ENCODE measurements at regions not wholly inside any gene's neighbourhood (a gene's known extent, or its start where the extent isn't known, plus 50 kb on each side); places are given as distances from the start of the nearest gene placed in this dataset.

GRCh38 chr4:178480105-178480504 lies 1037.9 kb upstream of the AGA start:
- Histone ChIP-seq H4K20me1 (ENCODE audit: insufficient read depth) (no peaks in the 10 kb centered on the region), H3K4me1 (ENCODE audit: low read depth, poor library complexity, severe bottlenecking) (no peaks in the 10 kb centered on the region), H3K36me3 (ENCODE audit: insufficient read depth) (no peaks in the 10 kb centered on the region), H3K4me2 (no peak overlapping the region), H3K4me3 (IDR thresholded peaks at IDR 0.05; ENCODE audit: insufficient read depth, low read depth, low read length) (no peak overlapping the region), H3K27me3 (ENCODE audit: insufficient read depth, low read depth) (no peaks in the 10 kb centered on the region), H3K27ac (no peak overlapping the region), H2AFZ (ENCODE audit: low read depth) (no peak overlapping the region), H3K9ac (no peak overlapping the region), H3K79me2 (ENCODE audit: insufficient read depth, low read depth) (no peaks in the 10 kb centered on the region)
- TF ChIP-seq, protein P1, sequence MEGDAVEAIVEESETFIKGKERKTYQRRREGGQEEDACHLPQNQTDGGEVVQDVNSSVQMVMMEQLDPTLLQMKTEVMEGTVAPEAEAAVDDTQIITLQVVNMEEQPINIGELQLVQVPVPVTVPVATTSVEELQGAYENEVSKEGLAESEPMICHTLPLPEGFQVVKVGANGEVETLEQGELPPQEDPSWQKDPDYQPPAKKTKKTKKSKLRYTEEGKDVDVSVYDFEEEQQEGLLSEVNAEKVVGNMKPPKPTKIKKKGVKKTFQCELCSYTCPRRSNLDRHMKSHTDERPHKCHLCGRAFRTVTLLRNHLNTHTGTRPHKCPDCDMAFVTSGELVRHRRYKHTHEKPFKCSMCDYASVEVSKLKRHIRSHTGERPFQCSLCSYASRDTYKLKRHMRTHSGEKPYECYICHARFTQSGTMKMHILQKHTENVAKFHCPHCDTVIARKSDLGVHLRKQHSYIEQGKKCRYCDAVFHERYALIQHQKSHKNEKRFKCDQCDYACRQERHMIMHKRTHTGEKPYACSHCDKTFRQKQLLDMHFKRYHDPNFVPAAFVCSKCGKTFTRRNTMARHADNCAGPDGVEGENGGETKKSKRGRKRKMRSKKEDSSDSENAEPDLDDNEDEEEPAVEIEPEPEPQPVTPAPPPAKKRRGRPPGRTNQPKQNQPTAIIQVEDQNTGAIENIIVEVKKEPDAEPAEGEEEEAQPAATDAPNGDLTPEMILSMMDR (conservative IDR thresholded peaks at IDR 0.05; ENCODE audit: low read depth, low read length): no peak

- Histone ChIP-seq H3K36me3 (ENCODE audit: insufficient read depth) (no peaks in the 10 kb centered on the region), H3K27me3 (ENCODE audit: insufficient read depth, low read depth) (no peaks in the 10 kb centered on the region), H4K20me1 (ENCODE audit: insufficient read depth) (no peaks in the 10 kb centered on the region), H3K79me2 (ENCODE audit: insufficient read depth, low read depth) (no peaks in the 10 kb centered on the region), H3K9ac (no peak overlapping the region), H3K4me3 (IDR thresholded peaks at IDR 0.05; ENCODE audit: insufficient read depth, low read depth, low read length) (no peak overlapping the region), H3K4me1 (ENCODE audit: low read depth, poor library complexity, severe bottlenecking) (no peaks in the 10 kb centered on the region), H2AFZ (ENCODE audit: low read depth) (no peak overlapping the region), H3K27ac (no peak overlapping the region), H3K4me2 (no peak overlapping the region)
- TF ChIP-seq, protein P1 (conservative IDR thresholded peaks at IDR 0.05; ENCODE audit: low read depth, low read length): no peak
Observed at GRCh38 chr4:178480881-178481280, 1038.6 kb upstream of the AGA start.

- Histone ChIP-seq H3K4me1 (ENCODE audit: low read depth, poor library complexity, severe bottlenecking) (no peaks in the 10 kb centered on the region), H3K4me2 (no peak overlapping the region), H3K27ac (no peak overlapping the region), H3K27me3 (ENCODE audit: insufficient read depth, low read depth) (no peaks in the 10 kb centered on the region), H3K9ac (no peak overlapping the region), H4K20me1 (ENCODE audit: insufficient read depth) (no peaks in the 10 kb centered on the region), H3K79me2 (ENCODE audit: insufficient read depth, low read depth) (no peaks in the 10 kb centered on the region), H2AFZ (ENCODE audit: low read depth) (no peak overlapping the region), H3K36me3 (ENCODE audit: insufficient read depth) (no peaks in the 10 kb centered on the region), H3K4me3 (IDR thresholded peaks at IDR 0.05; ENCODE audit: insufficient read depth, low read depth, low read length) (no peak overlapping the region)
- TF ChIP-seq, protein P1 (conservative IDR thresholded peaks at IDR 0.05; ENCODE audit: low read depth, low read length): no peak
Observed at GRCh38 chr4:178481564-178481963, 1039.3 kb upstream of the AGA start.

GRCh38 chr4:178523038-178523437 lies 1080.8 kb upstream of the AGA start:
- H3K79me2 ChIP-seq (ENCODE audit: insufficient read depth, low read depth): no peaks in the 10 kb centered on the region

More at GRCh38 chr4:178523038-178523437, 1080.8 kb upstream of the AGA start:
- Histone ChIP-seq H4K20me1 (ENCODE audit: insufficient read depth) (no peaks in the 10 kb centered on the region), H3K4me1 (ENCODE audit: low read depth, poor library complexity, severe bottlenecking) (no peaks in the 10 kb centered on the region), H3K27me3 (ENCODE audit: insufficient read depth, low read depth) (no peaks in the 10 kb centered on the region), H3K4me2 (no peak overlapping the region), H2AFZ (ENCODE audit: low read depth) (no peak overlapping the region), H3K27ac (no peak overlapping the region), H3K9ac (no peak overlapping the region), H3K36me3 (ENCODE audit: insufficient read depth) (no peaks in the 10 kb centered on the region; the same call in 1 of the 2 replicates), H3K4me3 (IDR thresholded peaks at IDR 0.05; ENCODE audit: insufficient read depth, low read depth, low read length) (no peak overlapping the region)
- TF ChIP-seq, protein P1 (conservative IDR thresholded peaks at IDR 0.05; ENCODE audit: low read depth, low read length): no peak

Data from KMS-11 (cell line).